ENCODE measurements at regions not wholly inside any gene's neighbourhood (a gene's known extent, or its start where the extent isn't known, plus 50 kb on each side); places are given as distances from the start of the nearest gene placed in this dataset.

DNA sequence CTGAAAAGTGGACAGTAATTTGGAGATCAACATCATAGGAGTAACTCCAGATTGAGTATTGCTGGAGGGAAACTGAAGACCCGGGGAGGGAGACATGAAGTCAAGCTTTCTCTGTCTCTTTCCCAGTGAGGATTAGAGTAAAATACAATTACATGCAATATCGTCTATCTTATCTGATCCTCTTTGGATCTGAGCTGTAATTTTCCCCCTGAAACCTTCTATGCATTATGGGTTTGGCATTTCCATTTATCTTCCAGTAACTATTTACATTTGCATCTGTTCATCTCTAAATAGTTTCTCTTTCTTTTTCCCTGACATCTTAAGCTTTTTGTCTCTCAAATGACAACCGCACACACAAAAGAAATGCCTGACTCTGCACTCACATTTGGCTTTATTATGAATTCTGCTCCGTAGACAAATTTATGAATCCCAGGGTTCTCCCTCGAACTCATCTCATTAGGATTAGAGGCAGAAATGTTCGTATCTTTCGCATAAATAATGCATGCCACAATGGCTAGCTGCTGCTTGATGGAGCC is 113.1 kb downstream of the SPP2 start:
- FAIRE-seq: no peak
- BruUV-seq (replicated peaks): no TSS peak
- no peak overlapping the region for H3K27ac ChIP-seq (ENCODE audit: insufficient read depth, low read depth, low read length)

More for the DNA sequence above, 113.1 kb downstream of the SPP2 start:
- intact Hi-C loops (cut with micrococcal nuclease): no loop called here
- Histone ChIP-seq H3K9ac (replicated peaks; ENCODE audit: extremely low read depth, insufficient read depth, low read length) (no peak overlapping the region), H3K4me2 (ENCODE audit: insufficient read depth, low read length) (no peak overlapping the region), H3K9me1 (replicated peaks; ENCODE audit: control insufficient read depth, extremely low read depth, insufficient read depth, low read length) (no peaks in the 10 kb centered on the region), H3K4me1 (ENCODE audit: control insufficient read depth, extremely low read depth, insufficient read depth, low read length) (peaks cover 3% of the 10 kb centered on the region), H3K36me3 (ENCODE audit: control insufficient read depth in 2 of 2, extremely low read depth in 1 of 2, insufficient read depth in 2 of 2, low read length in 2 of 2) (no peaks in the 10 kb centered on the region), H3K79me2 (ENCODE audit: control insufficient read depth, insufficient read depth, low read length) (no peaks in the 10 kb centered on the region), H2AFZ (ENCODE audit: low read depth, low read length) (no peak overlapping the region), H4K20me1 (replicated peaks; ENCODE audit: control insufficient read depth, extremely low read depth, insufficient read depth, low read length) (no peaks in the 10 kb centered on the region), H3K4me3 (replicated peaks in 1 of 3; ENCODE audit: insufficient read depth in 1 of 3, low read depth in 1 of 3, low read length in 3 of 3) (no peak overlapping the region), H3K9me3 (replicated peaks; ENCODE audit: control insufficient read depth, insufficient read depth, low read length) (no peaks in the 10 kb centered on the region), H3K27me3 (ENCODE audit: control insufficient read depth in 2 of 2, insufficient read depth in 2 of 2, low read length in 2 of 2) (no peaks in the 10 kb centered on the region)
- ChIA-PET POLR2A (no interaction called here), CTCF (no interaction called here)
- dilution Hi-C loops (cut with MboI; ENCODE audit: extremely low pct_ligation_motif_present, low sequenced_read_pairs): no loop called here
- TF ChIP-seq FOS (IDR thresholded peaks at IDR 0.05; ENCODE audit: borderline replicate concordance, insufficient read depth, low read length) (no peak), GATA2 (IDR thresholded peaks at IDR 0.05; ENCODE audit: insufficient read depth, insufficient read length, low read depth, low read length) (no peak), POLR2A (IDR thresholded peaks at IDR 0.05; ENCODE audit: low read depth, low read length) (no peak), POLR2AphosphoS5 (IDR thresholded peaks at IDR 0.05; ENCODE audit: insufficient read depth, low read depth, low read length) (no peak), EZH2 (IDR thresholded peaks at IDR 0.05; ENCODE audit: borderline replicate concordance, low read depth, low read length, severe bottlenecking) (no peak), JUN (IDR thresholded peaks at IDR 0.05; ENCODE audit: borderline replicate concordance, insufficient read depth, insufficient read length, low read depth) (no peak), MYC (IDR thresholded peaks at IDR 0.05; ENCODE audit: low read depth, low read length) (no peak)
- TF ChIP-seq, protein P1, sequence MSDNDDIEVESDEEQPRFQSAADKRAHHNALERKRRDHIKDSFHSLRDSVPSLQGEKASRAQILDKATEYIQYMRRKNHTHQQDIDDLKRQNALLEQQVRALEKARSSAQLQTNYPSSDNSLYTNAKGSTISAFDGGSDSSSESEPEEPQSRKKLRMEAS (IDR thresholded peaks at IDR 0.05; ENCODE audit: insufficient read depth, insufficient read length): no peak
- TF ChIP-seq, protein P2, sequence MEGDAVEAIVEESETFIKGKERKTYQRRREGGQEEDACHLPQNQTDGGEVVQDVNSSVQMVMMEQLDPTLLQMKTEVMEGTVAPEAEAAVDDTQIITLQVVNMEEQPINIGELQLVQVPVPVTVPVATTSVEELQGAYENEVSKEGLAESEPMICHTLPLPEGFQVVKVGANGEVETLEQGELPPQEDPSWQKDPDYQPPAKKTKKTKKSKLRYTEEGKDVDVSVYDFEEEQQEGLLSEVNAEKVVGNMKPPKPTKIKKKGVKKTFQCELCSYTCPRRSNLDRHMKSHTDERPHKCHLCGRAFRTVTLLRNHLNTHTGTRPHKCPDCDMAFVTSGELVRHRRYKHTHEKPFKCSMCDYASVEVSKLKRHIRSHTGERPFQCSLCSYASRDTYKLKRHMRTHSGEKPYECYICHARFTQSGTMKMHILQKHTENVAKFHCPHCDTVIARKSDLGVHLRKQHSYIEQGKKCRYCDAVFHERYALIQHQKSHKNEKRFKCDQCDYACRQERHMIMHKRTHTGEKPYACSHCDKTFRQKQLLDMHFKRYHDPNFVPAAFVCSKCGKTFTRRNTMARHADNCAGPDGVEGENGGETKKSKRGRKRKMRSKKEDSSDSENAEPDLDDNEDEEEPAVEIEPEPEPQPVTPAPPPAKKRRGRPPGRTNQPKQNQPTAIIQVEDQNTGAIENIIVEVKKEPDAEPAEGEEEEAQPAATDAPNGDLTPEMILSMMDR (IDR thresholded peaks at IDR 0.05; ENCODE audit: extremely low read depth in 1 of 2, insufficient read depth in 1 of 2, low read depth in 1 of 2, low read length in 2 of 2): no peak
- DNase-seq (ENCODE audit: low read depth, low spot score): no peak
